ENCODE measurements at regions not wholly inside any gene's neighbourhood (a gene's known extent, or its start where the extent isn't known, plus 50 kb on each side); places are given as distances from the start of the nearest gene placed in this dataset.

GRCh38 chr2:155913356-155913755 lies 419.2 kb downstream of the NR4A2 start:
- Histone ChIP-seq H3K27me3 (no peaks in the 10 kb centered on the region), H3K27ac (no peak overlapping the region), H3K9me3 (no peaks in the 10 kb centered on the region), H3K4me3 (no peak overlapping the region), H3K36me3 (no peaks in the 10 kb centered on the region), H3K4me1 (no peaks in the 10 kb centered on the region)
- DNase-seq (ENCODE audit: low spot score in 2 of 2), result no peak
- intact Hi-C loops (cut with DNase I), result no loop called here
- TF ChIP-seq CTCF (IDR thresholded peaks at IDR 0.05), result no peak

- intact Hi-C loops (cut with DNase I), result no loop called here
- TF ChIP-seq CTCF (IDR thresholded peaks at IDR 0.05), result no peak
Observed at GRCh38 chr2:155908567-155908966, 424.0 kb downstream of the NR4A2 start.

GRCh38 chr2:155907211-155907610 lies 425.3 kb downstream of the NR4A2 start:
- Histone ChIP-seq H3K36me3 (no peaks in the 10 kb centered on the region), H3K9me3 (no peaks in the 10 kb centered on the region), H3K27ac (no peak overlapping the region), H3K4me3 (no peak overlapping the region), H3K4me1 (no peaks in the 10 kb centered on the region), H3K27me3 (no peaks in the 10 kb centered on the region)
- DNase-seq (ENCODE audit: low spot score in 2 of 2), result no peak
- no peak for TF ChIP-seq CTCF (IDR thresholded peaks at IDR 0.05)
- intact Hi-C loops (cut with DNase I), result no loop called here

More at GRCh38 chr2:155908567-155908966, 424.0 kb downstream of the NR4A2 start:
- Histone ChIP-seq H3K4me1 (no peaks in the 10 kb centered on the region), H3K9me3 (no peaks in the 10 kb centered on the region), H3K4me3 (no peak overlapping the region), H3K27me3 (no peaks in the 10 kb centered on the region), H3K27ac (no peak overlapping the region), H3K36me3 (no peaks in the 10 kb centered on the region)
- DNase-seq (ENCODE audit: low spot score in 2 of 2), result no peak

- no peak for DNase-seq (ENCODE audit: low spot score in 2 of 2)
- H3K4me3 ChIP-seq, result no peak overlapping the region
- no peak overlapping the region for H3K27ac ChIP-seq
- H3K4me1 ChIP-seq, result no peaks in the 10 kb centered on the region
- no peaks in the 10 kb centered on the region for H3K36me3 ChIP-seq
- TF ChIP-seq CTCF (IDR thresholded peaks at IDR 0.05), result no peak
- intact Hi-C loops (cut with DNase I), result no loop called here
- H3K9me3 ChIP-seq, result no peaks in the 10 kb centered on the region
- no peaks in the 10 kb centered on the region for H3K27me3 ChIP-seq
Observed at GRCh38 chr2:155905657-155906056, 426.9 kb downstream of the NR4A2 start.

GRCh38 chr2:155904720-155905119 lies 427.8 kb downstream of the NR4A2 start:
- no peak for TF ChIP-seq CTCF (IDR thresholded peaks at IDR 0.05)
- no peak overlapping the region for H3K4me3 ChIP-seq
- intact Hi-C loops (cut with DNase I), result no loop called here
- no peaks in the 10 kb centered on the region for H3K36me3 ChIP-seq
- H3K27me3 ChIP-seq, result no peaks in the 10 kb centered on the region
- no peak for DNase-seq (ENCODE audit: low spot score in 2 of 2)
- no peak overlapping the region for H3K27ac ChIP-seq
- H3K9me3 ChIP-seq, result no peaks in the 10 kb centered on the region
- H3K4me1 ChIP-seq, result no peaks in the 10 kb centered on the region

- Histone ChIP-seq H3K27me3 (no peaks in the 10 kb centered on the region), H3K27ac (no peak overlapping the region), H3K4me1 (no peaks in the 10 kb centered on the region), H3K4me3 (no peak overlapping the region), H3K9me3 (no peaks in the 10 kb centered on the region), H3K36me3 (no peaks in the 10 kb centered on the region)
- no peak for DNase-seq (ENCODE audit: low spot score in 2 of 2)
- intact Hi-C loops (cut with DNase I), result no loop called here
- no peak for TF ChIP-seq CTCF (IDR thresholded peaks at IDR 0.05)
Observed at GRCh38 chr2:155902635-155903034, 429.9 kb downstream of the NR4A2 start.
